ENCODE measurements at regions not wholly inside any gene's neighbourhood (a gene's known extent, or its start where the extent isn't known, plus 50 kb on each side); places are given as distances from the start of the nearest gene placed in this dataset.

- TF ChIP-seq CHD7 (IDR thresholded peaks at IDR 0.05; ENCODE audit: insufficient replicate concordance, low read length), result peak; percentile 27
- TF ChIP-seq SP1 (IDR thresholded peaks at IDR 0.05; ENCODE audit: low read depth, low read length), result peak; percentile 71; the same call in 1 of the 2 replicates
- TF ChIP-seq EGR1 (IDR thresholded peaks at IDR 0.05; ENCODE audit: borderline replicate concordance, low read depth, low read length), result 0 out of 2 replicates have a peak, but pooled peaks have one; percentile 38
- no peak for TF ChIP-seq CEBPB (IDR thresholded peaks at IDR 0.05; ENCODE audit: low read depth, low read length)
- no peak for TF ChIP-seq RFX5 (IDR thresholded peaks at IDR 0.05; ENCODE audit: borderline replicate concordance, low read depth, low read length)
- 0 out of 2 replicates have a peak, but pooled peaks have one; percentile 14 for TF ChIP-seq TCF12 (IDR thresholded peaks at IDR 0.05; ENCODE audit: low read depth, low read length)
- no peak for TF ChIP-seq RAD21 (IDR thresholded peaks at IDR 0.05 in 1 of 2, conservative IDR thresholded peaks at IDR 0.05 in 1 of 2; ENCODE audit: low read depth in 2 of 2, low read length in 2 of 2)
- peak in 1 of 2 experiments; percentile 64; a peak in 2 of 4 replicates for TF ChIP-seq SIN3A (conservative IDR thresholded peaks at IDR 0.05 in 1 of 2, IDR thresholded peaks at IDR 0.05 in 1 of 2; ENCODE audit: low read depth in 1 of 2, low read length in 2 of 2)
- peak in 1 of 2 experiments; percentile 41; a peak in 1 of 4 replicates for TF ChIP-seq HDAC2 (IDR thresholded peaks at IDR 0.05; ENCODE audit: borderline replicate concordance in 1 of 2, low read depth in 2 of 2, low read length in 2 of 2)
These were observed 224.7 kb downstream of the ZIC5 start (continued) for GRCh38 chr13:99746637-99747402.

All from H1 (cell line).